ENCODE measurements at regions not wholly inside any gene's neighbourhood (a gene's known extent, or its start where the extent isn't known, plus 50 kb on each side); places are given as distances from the start of the nearest gene placed in this dataset.
"Not testable (repeated sequence)": the region's sequence is repeated elsewhere in the genome, so short reads cannot be mapped to it uniquely, and the experiment has no call there.

- H3K9me3 Mint-ChIP-seq = no peaks in the 10 kb centered on the region
- POLR2A ChIA-PET = no interaction called here
- ATAC-seq (no peak), DNase-seq (no peak)
- H3K4me1 Mint-ChIP-seq = peaks cover 0 to 30% (median 0%) of the 10 kb centered on the region in 4 donors
- no peak overlapping the region for H3K4me3 Mint-ChIP-seq
- H3K27ac Mint-ChIP-seq = no peak overlapping the region
- H3K36me3 Mint-ChIP-seq = no peaks in the 10 kb centered on the region
- peaks cover 0 to 9% (median 0%) of the 10 kb centered on the region in 5 donors for H3K27me3 Mint-ChIP-seq
These were observed 72.4 kb upstream of the GZMB start for GRCh38 chr14:24706351-24706750.

- DNase-seq (peak in 1 of 10 donors; percentile 8), ATAC-seq (no peak)
- H3K27ac Mint-ChIP-seq = peak overlapping the region in 2 of 10 donors; percentile 18 to 29
- H3K4me3 Mint-ChIP-seq = no peak overlapping the region
- H3K9me3 Mint-ChIP-seq = no peaks in the 10 kb centered on the region
- peaks cover 0 to 9% (median 0%) of the 10 kb centered on the region in 5 donors for H3K27me3 Mint-ChIP-seq
- peaks cover 0 to 34% (median 0%) of the 10 kb centered on the region in 4 donors for H3K4me1 Mint-ChIP-seq
- POLR2A ChIA-PET = no interaction called here
- no peaks in the 10 kb centered on the region for H3K36me3 Mint-ChIP-seq
These were observed 71.8 kb upstream of the GZMB start for GRCh38 chr14:24705840-24706239.

- no peak for ATAC-seq
- Mint-ChIP-seq H3K9me3 (no peaks in the 10 kb centered on the region), H3K4me3 (no peak overlapping the region), H3K27me3 (peaks cover 0 to 9% (median 0%) of the 10 kb centered on the region in 5 donors), H3K27ac (no peak overlapping the region), H3K4me1 (peaks cover 0 to 52% (median 7%) of the 10 kb centered on the region in 4 donors), H3K36me3 (no peaks in the 10 kb centered on the region)
- POLR2A ChIA-PET = no interaction called here
- no peak for DNase-seq
These were observed 67.1 kb upstream of the GZMB start for GRCh38 chr14:24701062-24701461.

GRCh38 chr14:24700511-24700910 lies 66.5 kb upstream of the GZMB start:
- Mint-ChIP-seq H3K27me3 (peaks cover 0 to 9% (median 0%) of the 10 kb centered on the region in 5 donors), H3K27ac (no peak overlapping the region), H3K4me3 (no peak overlapping the region), H3K4me1 (peaks cover 0 to 46% (median 7%) of the 10 kb centered on the region in 4 donors), H3K36me3 (no peaks in the 10 kb centered on the region), H3K9me3 (no peaks in the 10 kb centered on the region)
- POLR2A ChIA-PET = no interaction called here
- no peak for ATAC-seq
- DNase-seq = no peak

GRCh38 chr14:24699052-24699451 lies 65.1 kb upstream of the GZMB start:
- ATAC-seq (no peak), DNase-seq (no peak)
- H3K4me1 Mint-ChIP-seq = peaks cover 0 to 34% (median 7%) of the 10 kb centered on the region in 4 donors
- H3K27me3 Mint-ChIP-seq = no peaks in the 10 kb centered on the region
- H3K27ac Mint-ChIP-seq = peak overlapping the region in 1 of 10 donors; percentile 15
- H3K4me3 Mint-ChIP-seq = no peak overlapping the region
- no peaks in the 10 kb centered on the region for H3K36me3 Mint-ChIP-seq
- no peaks in the 10 kb centered on the region for H3K9me3 Mint-ChIP-seq
- POLR2A ChIA-PET = no interaction called here

GRCh38 chr14:24696280-24696920 lies 62.4 kb upstream of the GZMB start:
- H3K27ac Mint-ChIP-seq, H3K9me3 Mint-ChIP-seq, ATAC-seq, H3K36me3 Mint-ChIP-seq, POLR2A ChIA-PET, H3K27me3 Mint-ChIP-seq, H3K4me3 Mint-ChIP-seq, DNase-seq: not testable (repeated sequence)
- H3K4me1 Mint-ChIP-seq = peaks cover 7 to 37% (median 13%) of the 10 kb centered on the region in 4 donors

- POLR2A ChIA-PET = no interaction called here
- no peaks in the 10 kb centered on the region for H3K27me3 Mint-ChIP-seq
- H3K36me3 Mint-ChIP-seq = no peaks in the 10 kb centered on the region
- no peak overlapping the region for H3K27ac Mint-ChIP-seq
- H3K9me3 Mint-ChIP-seq = no peaks in the 10 kb centered on the region
- no peak overlapping the region for H3K4me3 Mint-ChIP-seq
- H3K4me1 Mint-ChIP-seq = peaks cover 10 to 37% (median 14%) of the 10 kb centered on the region in 4 donors
- DNase-seq (no peak), ATAC-seq (no peak)
These were observed 61.6 kb upstream of the GZMB start for GRCh38 chr14:24695265-24696241.

- Mint-ChIP-seq H3K9me3 (no peaks in the 10 kb centered on the region), H3K27ac (no peak overlapping the region), H3K4me1 (peaks cover 10 to 37% (median 14%) of the 10 kb centered on the region in 4 donors), H3K4me3 (no peak overlapping the region), H3K27me3 (no peaks in the 10 kb centered on the region), H3K36me3 (no peaks in the 10 kb centered on the region)
- POLR2A ChIA-PET = no interaction called here
- DNase-seq (no peak), ATAC-seq (no peak)
These were observed 60.7 kb upstream of the GZMB start for GRCh38 chr14:24694680-24695079.

- DNase-seq (no peak), ATAC-seq (no peak)
- Mint-ChIP-seq H3K36me3 (no peaks in the 10 kb centered on the region), H3K9me3 (no peaks in the 10 kb centered on the region), H3K4me1 (peaks cover 8 to 31% (median 12%) of the 10 kb centered on the region in 4 donors), H3K4me3 (peak overlapping the region in 4 of 10 donors; percentile 63 to 78 (median 69)), H3K27me3 (no peaks in the 10 kb centered on the region), H3K27ac (peak overlapping the region in 5 of 10 donors; percentile 34 to 95 (median 77))
- POLR2A ChIA-PET = interaction anchor here (1.6 kb wide), 1 partner anchor 20 kb away, joined by 3 read pairs; no protein-coding TSS in a partner anchor
These were observed 60.0 kb upstream of the GZMB start for GRCh38 chr14:24693983-24694382.

- Mint-ChIP-seq H3K36me3 (no peaks in the 10 kb centered on the region), H3K9me3 (no peaks in the 10 kb centered on the region), H3K4me1 (peaks cover 4 to 29% (median 10%) of the 10 kb centered on the region in 4 donors), H3K27ac (peak overlapping the region; percentile 23 to 95 (median 60)), H3K27me3 (no peaks in the 10 kb centered on the region), H3K4me3 (peak overlapping the region in 9 of 10 donors; percentile 9 to 78 (median 65))
- POLR2A ChIA-PET = interaction anchor here (1.6 kb wide), 1 partner anchor 19 kb away, joined by 3 read pairs; no protein-coding TSS in a partner anchor
- no peak for DNase-seq
- no peak for ATAC-seq
These were observed 59.4 kb upstream of the GZMB start for GRCh38 chr14:24693353-24693737.

- peak; percentile 87 to 95 for ATAC-seq
- POLR2A ChIA-PET = interaction anchor here (1.6 kb wide), 1 partner anchor 19 kb away, joined by 3 read pairs; no protein-coding TSS in a partner anchor
- no peaks in the 10 kb centered on the region for H3K36me3 Mint-ChIP-seq
- no peaks in the 10 kb centered on the region for H3K9me3 Mint-ChIP-seq
- peak in 5 of 10 donors; percentile 16 to 73 (median 62) for DNase-seq
- peak overlapping the region; percentile 9 to 78 (median 64) for H3K4me3 Mint-ChIP-seq
- peaks cover 4 to 31% (median 10%) of the 10 kb centered on the region in 4 donors for H3K4me1 Mint-ChIP-seq
- H3K27me3 Mint-ChIP-seq = no peaks in the 10 kb centered on the region
- peak overlapping the region; percentile 27 to 95 (median 70) for H3K27ac Mint-ChIP-seq
These were observed 58.7 kb upstream of the GZMB start for GRCh38 chr14:24692382-24693352.

- H3K36me3 Mint-ChIP-seq = no peaks in the 10 kb centered on the region
- POLR2A ChIA-PET = no interaction called here
- H3K4me3 Mint-ChIP-seq = no peak overlapping the region
- peaks cover 0 to 7% (median 0%) of the 10 kb centered on the region in 5 donors for H3K27me3 Mint-ChIP-seq
- DNase-seq = no peak
- no peak overlapping the region for H3K27ac Mint-ChIP-seq
- H3K9me3 Mint-ChIP-seq = no peaks in the 10 kb centered on the region
- ATAC-seq = no peak
- peaks cover 4 to 35% (median 10%) of the 10 kb centered on the region in 4 donors for H3K4me1 Mint-ChIP-seq
These were observed 56.5 kb upstream of the GZMB start for GRCh38 chr14:24690492-24690891.

All from naive thymus-derived CD8-positive, alpha-beta T cell (primary cell).